Psoas muscle (tissue), 7 donors: ENCODE measurements at regions not wholly inside any gene's neighbourhood (a gene's known extent, or its start where the extent isn't known, plus 50 kb on each side); places are given as distances from the start of the nearest gene placed in this dataset.

Source experiments
- ATAC-seq, 4 donors: fragments of 200-7000 bp; cut with Tn5 transposase; one replicate each; pipeline ENCODE4 v1.9.1; 2020; ENCODE audit warnings: moderate library complexity in 3 of 4, mild to moderate bottlenecking in 2 of 4
- DNase-seq, 2 donors: peaks; one replicate each; pipeline ENCODE4 v3.0.0-alpha.2; 2020
- H3K27ac ChIP-seq: fragments of 200-600 bp; one replicate; pipeline ENCODE4 v1.8.0; 2022
- H3K27me3 ChIP-seq, 3 donors: fragments of 200-600 bp in 1 of 3; one replicate each; pipeline versions ENCODE4 v1.6.1 to v1.8.0; 2013 to 2022; ENCODE audit warnings: low read length in 2 of 3, mild to moderate bottlenecking in 2 of 3, moderate library complexity in 1 of 3; ENCODE audit not compliant: insufficient read depth in 3 of 3
- H3K36me3 ChIP-seq, 2 donors: fragments of 200-600 bp in 1 of 2; one replicate each; pipeline versions ENCODE4 v1.6.1 to v1.8.0; 2013 to 2022; ENCODE audit warnings: low read depth in 1 of 2, mild to moderate bottlenecking in 1 of 2, moderate library complexity in 1 of 2; ENCODE audit not compliant: insufficient read depth in 1 of 2
- H3K4me1 ChIP-seq: fragments of 200-600 bp; one replicate; pipeline ENCODE4 v1.8.0; 2022
- H3K4me3 ChIP-seq: fragments of 200-600 bp; one replicate; pipeline ENCODE4 v1.8.0; 2022; ENCODE audit warnings: mild to moderate bottlenecking
- H3K9me3 ChIP-seq: fragments of 200-600 bp; one replicate; pipeline ENCODE4 v1.8.0; 2022
- WGBS, 3 donors: extraction: QIAGEN DNeasy Blood & Tissue Kit; methylation state at CpG; one replicate each; pipeline versions ENCODE4 v1.1.6 to v1.1.7; 2013; 5-methylcytosine and 5-hydroxymethylcytosine counted together
- intact Hi-C, 2 donors: fragments of 100-400 bp; cut with DNase I; formaldehyde crosslinking; loops; one replicate each; pipeline versions ENCODE4 v1.11.0 to v1.14.2; 2022
- TF ChIP-seq, protein P1 (sequence below): fragments of 200-600 bp; IDR thresholded peaks from one replicate; pipeline ENCODE4 v1.8.0; 2022; ENCODE audit warnings: antibody characterized with exemption
- donor health status: healthy with polysubstance abuse.
- donor health status: DM: no; HTN: no; CAD: no; lungs with moderate emphysema.
- donor health status: Bipolar disorder and iron deficiency.
- donor health status: healthy.
- donor health status: DM: yes; HTN: yes; CAD: no.
- donor health status: DM: no; HTN: no; CAD: no.
- donor health status: DM: yes; HTN: yes; CAD: no.

GRCh38 chr2:81158505-81158904 lies 854.0 kb upstream of the LRRTM1 start:
- Histone ChIP-seq H3K36me3 (no peaks in the 10 kb centered on the region), H3K4me3 (no peak overlapping the region), H3K4me1 (no peaks in the 10 kb centered on the region), H3K27ac (no peak overlapping the region), H3K27me3 (no peaks in the 10 kb centered on the region), H3K9me3 (no peaks in the 10 kb centered on the region)
- ATAC-seq: no peak
- no peak for DNase-seq
- 67 to 70% (median 70%) methylated on average over 5 of the region's 5 CpGs for WGBS, 3 donors
- intact Hi-C loops: no loop called here
- TF ChIP-seq, protein P1, sequence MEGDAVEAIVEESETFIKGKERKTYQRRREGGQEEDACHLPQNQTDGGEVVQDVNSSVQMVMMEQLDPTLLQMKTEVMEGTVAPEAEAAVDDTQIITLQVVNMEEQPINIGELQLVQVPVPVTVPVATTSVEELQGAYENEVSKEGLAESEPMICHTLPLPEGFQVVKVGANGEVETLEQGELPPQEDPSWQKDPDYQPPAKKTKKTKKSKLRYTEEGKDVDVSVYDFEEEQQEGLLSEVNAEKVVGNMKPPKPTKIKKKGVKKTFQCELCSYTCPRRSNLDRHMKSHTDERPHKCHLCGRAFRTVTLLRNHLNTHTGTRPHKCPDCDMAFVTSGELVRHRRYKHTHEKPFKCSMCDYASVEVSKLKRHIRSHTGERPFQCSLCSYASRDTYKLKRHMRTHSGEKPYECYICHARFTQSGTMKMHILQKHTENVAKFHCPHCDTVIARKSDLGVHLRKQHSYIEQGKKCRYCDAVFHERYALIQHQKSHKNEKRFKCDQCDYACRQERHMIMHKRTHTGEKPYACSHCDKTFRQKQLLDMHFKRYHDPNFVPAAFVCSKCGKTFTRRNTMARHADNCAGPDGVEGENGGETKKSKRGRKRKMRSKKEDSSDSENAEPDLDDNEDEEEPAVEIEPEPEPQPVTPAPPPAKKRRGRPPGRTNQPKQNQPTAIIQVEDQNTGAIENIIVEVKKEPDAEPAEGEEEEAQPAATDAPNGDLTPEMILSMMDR: no peak

DNA sequence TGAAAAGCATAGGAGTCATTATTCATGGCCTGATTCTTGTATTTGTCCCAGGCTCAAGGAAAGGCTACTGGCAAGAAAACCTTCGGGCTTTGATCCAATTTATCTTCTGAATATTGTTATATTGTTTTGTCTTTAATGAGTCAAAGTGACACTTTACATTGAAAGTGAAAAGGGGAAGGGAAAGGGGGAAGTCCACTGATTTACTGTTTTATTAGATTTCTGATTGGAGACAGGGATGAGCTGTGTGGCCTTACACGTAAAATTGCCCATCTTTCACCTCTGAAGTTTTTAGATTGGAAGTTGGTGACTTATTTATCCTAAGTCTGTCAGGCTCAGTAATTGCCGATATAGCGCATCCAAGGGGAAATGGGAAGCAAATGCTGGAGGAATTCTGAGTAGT lies 843.8 kb upstream of the LRRTM1 start:
- TF ChIP-seq, protein P1: no peak
- H3K36me3 ChIP-seq: no peaks in the 10 kb centered on the region
- H3K27me3 ChIP-seq: no peaks in the 10 kb centered on the region
- 77 to 91% (median 81%) methylated on average over 4 of the region's 4 CpGs for WGBS, 3 donors
- no peaks in the 10 kb centered on the region for H3K9me3 ChIP-seq
- H3K4me1 ChIP-seq: no peaks in the 10 kb centered on the region
- no peak overlapping the region for H3K4me3 ChIP-seq
- DNase-seq: no peak
- H3K27ac ChIP-seq: no peak overlapping the region
- intact Hi-C loops: no loop called here
- no peak for ATAC-seq

DNA sequence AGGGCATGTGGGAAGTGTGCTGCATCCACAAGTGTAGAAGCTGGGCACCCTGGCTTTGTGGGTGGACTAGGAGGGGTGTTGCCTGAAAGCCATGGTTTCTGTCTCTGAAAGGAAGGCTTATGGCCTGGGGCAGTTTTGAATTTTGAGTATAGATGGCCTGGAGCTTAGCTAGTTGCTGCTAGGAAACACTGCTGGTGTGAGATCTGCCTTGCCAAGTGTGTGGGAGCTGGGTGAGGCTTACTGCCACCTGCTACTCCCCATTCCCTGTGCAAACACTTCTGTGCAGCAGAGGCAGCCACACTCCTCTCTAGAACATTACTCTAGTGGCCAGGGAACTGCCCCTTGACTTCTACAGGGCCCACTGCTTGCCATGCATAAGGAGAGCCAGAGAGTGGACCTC lies 831.7 kb upstream of the LRRTM1 start:
- DNase-seq: no peak
- H3K4me3 ChIP-seq: no peak overlapping the region
- TF ChIP-seq, protein P1: no peak

DNA sequence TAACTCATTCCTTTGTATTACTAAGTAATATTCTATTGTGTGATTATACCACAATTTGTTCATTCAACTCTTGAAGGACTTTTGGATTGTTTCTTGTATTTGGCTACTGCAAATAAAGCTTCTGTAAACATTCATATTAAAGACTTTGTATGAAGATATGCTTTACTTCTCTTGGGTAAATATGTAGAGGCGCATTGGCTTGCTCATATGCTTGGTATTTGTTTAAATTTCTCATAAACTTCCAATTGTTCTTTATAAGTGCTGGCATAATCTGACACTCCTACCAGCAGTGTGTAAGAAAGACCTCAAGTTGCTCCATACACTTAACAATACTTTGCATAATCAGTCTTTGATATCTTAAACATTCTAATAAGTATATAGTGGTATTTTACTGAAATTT lies 792.8 kb upstream of the LRRTM1 start:
- Histone ChIP-seq H3K4me1 (no peaks in the 10 kb centered on the region), H3K4me3 (no peak overlapping the region), H3K27me3 (no peaks in the 10 kb centered on the region), H3K36me3 (no peaks in the 10 kb centered on the region), H3K27ac (no peak overlapping the region), H3K9me3 (no peaks in the 10 kb centered on the region)
- 87 to 94% (median 93%) methylated on average over 1 of the region's 1 CpG for WGBS, 3 donors
- ATAC-seq (no peak), DNase-seq (no peak)
- TF ChIP-seq, protein P1: no peak
- intact Hi-C loops: no loop called here

More for the DNA sequence above, 831.7 kb upstream of the LRRTM1 start:
- H3K27ac ChIP-seq: no peak overlapping the region
- no peaks in the 10 kb centered on the region for H3K4me1 ChIP-seq
- H3K27me3 ChIP-seq: no peaks in the 10 kb centered on the region
- no peaks in the 10 kb centered on the region for H3K36me3 ChIP-seq
- no peak for ATAC-seq
- no peaks in the 10 kb centered on the region for H3K9me3 ChIP-seq
- intact Hi-C loops: no loop called here

DNA sequence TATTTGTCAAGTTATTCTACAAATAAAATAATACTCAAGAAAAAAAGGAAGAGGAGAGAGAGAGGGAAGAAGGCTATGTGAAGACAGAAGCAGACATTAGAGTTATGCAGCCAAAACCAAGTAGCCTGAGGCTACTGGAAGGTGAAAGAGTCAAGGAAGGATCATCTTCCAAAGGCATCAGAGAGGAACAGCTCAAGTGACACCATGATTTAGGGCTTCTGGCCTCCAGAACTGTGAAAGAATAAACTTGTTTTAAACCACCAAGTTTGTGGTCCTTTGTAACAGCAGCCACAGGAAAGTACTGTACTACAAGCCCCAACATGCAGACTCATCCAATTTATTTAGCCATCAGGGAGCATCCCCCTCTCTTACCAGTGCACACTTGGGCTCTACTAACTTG lies 788.5 kb upstream of the LRRTM1 start:
- Histone ChIP-seq H3K36me3 (no peaks in the 10 kb centered on the region), H3K9me3 (no peaks in the 10 kb centered on the region), H3K4me3 (no peak overlapping the region), H3K27ac (no peak overlapping the region), H3K27me3 (no peaks in the 10 kb centered on the region), H3K4me1 (no peaks in the 10 kb centered on the region)
- DNase-seq (no peak), ATAC-seq (no peak)
- TF ChIP-seq, protein P1: no peak
- intact Hi-C loops: no loop called here
